Nephron progenitor cell (in vitro differentiated cells): ENCODE measurements at regions not wholly inside any gene's neighbourhood (a gene's known extent, or its start where the extent isn't known, plus 50 kb on each side); places are given as distances from the start of the nearest gene placed in this dataset.

Experiments used
- DNase-seq: peaks from one replicate; pipeline ENCODE4 v3.0.0; 2021
- H3K27ac Mint-ChIP-seq: 2 replicates; pipeline ENCODE4 v1.8.0; 2021; ENCODE audit warnings: mild to moderate bottlenecking, moderate library complexity, mixed read lengths
- H3K27me3 Mint-ChIP-seq: 2 replicates; pipeline ENCODE4 v1.8.0; 2021; ENCODE audit warnings: mild to moderate bottlenecking, low read depth, mixed read lengths; ENCODE audit not compliant: poor library complexity
- H3K36me3 Mint-ChIP-seq: 2 replicates; pipeline ENCODE4 v1.8.0; 2021; ENCODE audit warnings: low read depth, mixed read lengths
- H3K4me1 Mint-ChIP-seq: 2 replicates; pipeline ENCODE4 v1.8.0; 2021; ENCODE audit warnings: mixed read lengths
- H3K4me3 Mint-ChIP-seq: 2 replicates; pipeline ENCODE4 v1.8.0; 2021; ENCODE audit warnings: mild to moderate bottlenecking, moderate library complexity, mixed read lengths
- H3K9me3 Mint-ChIP-seq: 2 replicates; pipeline ENCODE4 v1.8.0; 2021; ENCODE audit warnings: mild to moderate bottlenecking, moderate library complexity, mixed read lengths
- CTCF ChIP-seq: fragments of 200-600 bp; sonication (generic); IDR thresholded peaks from 2 replicates; pipeline ENCODE4 v1.5.0; 2021; ENCODE audit warnings: antibody characterized with exemption

- no peak for DNase-seq
- H3K9me3 Mint-ChIP-seq, result no peaks in the 10 kb centered on the region
- no peak overlapping the region for H3K4me3 Mint-ChIP-seq
- no peaks in the 10 kb centered on the region for H3K36me3 Mint-ChIP-seq
- H3K4me1 Mint-ChIP-seq, result peaks cover 72% of the 10 kb centered on the region
- peak overlapping the region; percentile 96 for H3K27ac Mint-ChIP-seq
- TF ChIP-seq CTCF, result no peak
- H3K27me3 Mint-ChIP-seq, result peaks cover 5% of the 10 kb centered on the region
These were observed 90.2 kb upstream of the DUSP5 start for GRCh38 chr10:110407301-110408170.

- no peak for DNase-seq
- TF ChIP-seq CTCF, result no peak
- Mint-ChIP-seq H3K27me3 (peaks cover 5% of the 10 kb centered on the region), H3K9me3 (no peaks in the 10 kb centered on the region), H3K4me3 (no peak overlapping the region), H3K27ac (no peak overlapping the region), H3K36me3 (no peaks in the 10 kb centered on the region), H3K4me1 (peaks cover 77% of the 10 kb centered on the region)
These were observed 89.4 kb upstream of the DUSP5 start for GRCh38 chr10:110408203-110408871.

GRCh38 chr10:110408943-110409342, 88.8 kb upstream of the DUSP5 start:
- Mint-ChIP-seq H3K27ac (no peak overlapping the region), H3K9me3 (no peaks in the 10 kb centered on the region), H3K4me3 (no peak overlapping the region), H3K27me3 (peaks cover 5% of the 10 kb centered on the region), H3K4me1 (peaks cover 83% of the 10 kb centered on the region), H3K36me3 (no peaks in the 10 kb centered on the region)
- no peak for DNase-seq
- TF ChIP-seq CTCF, result no peak

- H3K4me3 Mint-ChIP-seq, result no peak overlapping the region
- no peak for DNase-seq
- H3K27ac Mint-ChIP-seq, result no peak overlapping the region
- no peaks in the 10 kb centered on the region for H3K36me3 Mint-ChIP-seq
- peaks cover 5% of the 10 kb centered on the region for H3K27me3 Mint-ChIP-seq
- peaks cover 83% of the 10 kb centered on the region for H3K4me1 Mint-ChIP-seq
- no peak for TF ChIP-seq CTCF
- H3K9me3 Mint-ChIP-seq, result no peaks in the 10 kb centered on the region
These were observed 88.2 kb upstream of the DUSP5 start for GRCh38 chr10:110409488-110409887.

- no peaks in the 10 kb centered on the region for H3K36me3 Mint-ChIP-seq
- H3K27me3 Mint-ChIP-seq, result peaks cover 6% of the 10 kb centered on the region
- no peak for DNase-seq
- no peak overlapping the region for H3K27ac Mint-ChIP-seq
- H3K4me3 Mint-ChIP-seq, result no peak overlapping the region
- no peaks in the 10 kb centered on the region for H3K9me3 Mint-ChIP-seq
- no peak for TF ChIP-seq CTCF
- peaks cover 82% of the 10 kb centered on the region for H3K4me1 Mint-ChIP-seq
These were observed 87.8 kb upstream of the DUSP5 start for GRCh38 chr10:110409926-110410325.
